ENCODE measurements at regions not wholly inside any gene's neighbourhood (a gene's known extent, or its start where the extent isn't known, plus 50 kb on each side); places are given as distances from the start of the nearest gene placed in this dataset.

GRCh38 chr3:145290010-145290409, 871.0 kb downstream of the PLOD2 start:
- FAIRE-seq: no peak
- Histone ChIP-seq H3K27ac (ENCODE audit: control insufficient read depth, insufficient read depth, low read length) (no peak overlapping the region), H3K9me3 (ENCODE audit: control insufficient read depth, low read depth, low read length) (no peaks in the 10 kb centered on the region), H4K20me1 (ENCODE audit: control insufficient read depth, extremely low read depth, insufficient read depth, low read length) (no peaks in the 10 kb centered on the region), H3K9me1 (ENCODE audit: control insufficient read depth, extremely low read depth, insufficient read depth, low read length) (no peaks in the 10 kb centered on the region), H3K4me1 (ENCODE audit: control insufficient read depth, extremely low read depth, insufficient read depth, low read length) (no peaks in the 10 kb centered on the region), H3K9ac (ENCODE audit: control insufficient read depth, extremely low read depth, insufficient read depth, low read length) (no peak overlapping the region), H3K4me3 (ENCODE audit: control insufficient read depth in 2 of 3, extremely low read depth in 1 of 3, insufficient read depth in 2 of 3, low read depth in 1 of 3, low read length in 3 of 3) (no peak overlapping the region), H3K36me3 (ENCODE audit: control insufficient read depth in 2 of 2, extremely low read depth in 1 of 2, insufficient read depth in 2 of 2, low read length in 2 of 2) (no peaks in the 10 kb centered on the region), H3K79me2 (ENCODE audit: control insufficient read depth, insufficient read depth, low read length) (no peaks in the 10 kb centered on the region), H2AFZ (ENCODE audit: control insufficient read depth, low read length) (no peak overlapping the region), H3K27me3 (ENCODE audit: control insufficient read depth, extremely low read depth, insufficient read depth, low read length) (no peaks in the 10 kb centered on the region), H3K4me2 (ENCODE audit: control insufficient read depth, extremely low read depth, insufficient read depth, low read depth, low read length) (no peak overlapping the region)
- no peak for TF ChIP-seq CTCF (optimal IDR thresholded peaks at IDR 0.05 in 1 of 3, IDR thresholded peaks at IDR 0.05 in 1 of 3, conservative IDR thresholded peaks at IDR 0.05 in 1 of 3; ENCODE audit: extremely low read depth in 1 of 3, insufficient read depth in 2 of 3, low read length in 3 of 3)
- no peak for TF ChIP-seq EZH2 (IDR thresholded peaks at IDR 0.05; ENCODE audit: low read length)
- DNase-seq (ENCODE audit: low read depth, low spot score): no peak
- dilution Hi-C loops (cut with MboI; ENCODE audit: extremely low pct_ligation_motif_present, low sequenced_read_pairs): no loop called here

GRCh38 chr3:145294572-145294971, 866.4 kb downstream of the PLOD2 start:
- H3K4me1 ChIP-seq (ENCODE audit: control insufficient read depth, extremely low read depth, insufficient read depth, low read length): no peaks in the 10 kb centered on the region
- no peaks in the 10 kb centered on the region for H3K27me3 ChIP-seq (ENCODE audit: control insufficient read depth, extremely low read depth, insufficient read depth, low read length)
- no peaks in the 10 kb centered on the region for H4K20me1 ChIP-seq (ENCODE audit: control insufficient read depth, extremely low read depth, insufficient read depth, low read length)
- dilution Hi-C loops (cut with MboI; ENCODE audit: extremely low pct_ligation_motif_present, low sequenced_read_pairs): no loop called here
- H3K27ac ChIP-seq (ENCODE audit: control insufficient read depth, insufficient read depth, low read length): no peak overlapping the region
- TF ChIP-seq EZH2 (IDR thresholded peaks at IDR 0.05; ENCODE audit: low read length): no peak
- no peak for TF ChIP-seq CTCF (optimal IDR thresholded peaks at IDR 0.05 in 1 of 3, IDR thresholded peaks at IDR 0.05 in 1 of 3, conservative IDR thresholded peaks at IDR 0.05 in 1 of 3; ENCODE audit: extremely low read depth in 1 of 3, insufficient read depth in 2 of 3, low read length in 3 of 3)
- DNase-seq (ENCODE audit: low read depth, low spot score) (no peak), FAIRE-seq (no peak)
- H3K9me3 ChIP-seq (ENCODE audit: control insufficient read depth, low read depth, low read length): no peaks in the 10 kb centered on the region
- no peak overlapping the region for H3K9ac ChIP-seq (ENCODE audit: control insufficient read depth, extremely low read depth, insufficient read depth, low read length)
- H3K4me3 ChIP-seq (ENCODE audit: control insufficient read depth in 2 of 3, extremely low read depth in 1 of 3, insufficient read depth in 2 of 3, low read depth in 1 of 3, low read length in 3 of 3): no peak overlapping the region
- no peaks in the 10 kb centered on the region for H3K9me1 ChIP-seq (ENCODE audit: control insufficient read depth, extremely low read depth, insufficient read depth, low read length)
- no peak overlapping the region for H3K4me2 ChIP-seq (ENCODE audit: control insufficient read depth, extremely low read depth, insufficient read depth, low read depth, low read length)
- H2AFZ ChIP-seq (ENCODE audit: control insufficient read depth, low read length): no peak overlapping the region
- no peaks in the 10 kb centered on the region for H3K36me3 ChIP-seq (ENCODE audit: control insufficient read depth in 2 of 2, extremely low read depth in 1 of 2, insufficient read depth in 2 of 2, low read length in 2 of 2)
- no peaks in the 10 kb centered on the region for H3K79me2 ChIP-seq (ENCODE audit: control insufficient read depth, insufficient read depth, low read length)
